SK-N-SH (cell line): ENCODE measurements at regions not wholly inside any gene's neighbourhood (a gene's known extent, or its start where the extent isn't known, plus 50 kb on each side); places are given as distances from the start of the nearest gene placed in this dataset.

ENCODE experiments used
- CTCF ChIA-PET: fragments of 300-600, 350-600 bp; formaldehyde crosslinking; extraction: SDS; loops from one replicate; lab custom pipeline; 2021; lab: Yijun Ruan, JAX
- POLR2A ChIA-PET: fragments of 350-600 bp; sonication (Branson Sonifier 250); formaldehyde crosslinking; extraction: SDS; loops from one replicate; lab custom pipeline; 2020; ENCODE audit warnings: antibody characterized with exemption, inconsistent platforms; lab: Yijun Ruan, JAX
- DNase-seq: peaks from one replicate; pipeline ENCODE4 v3.0.0; 2012
- H2AFZ ChIP-seq: fragments of 200-600 bp; sonication (generic); 2 replicates; pipeline ENCODE4 v1.8.1; 2016; ENCODE audit warnings: antibody characterized with exemption, mild to moderate bottlenecking, low read depth
- H3F3A ChIP-seq: fragments of 200-600 bp; sonication (generic); replicated peaks from 2 replicates; pipeline ENCODE3; 2016; ENCODE audit warnings: antibody characterized with exemption, mild to moderate bottlenecking; ENCODE audit not compliant: insufficient read depth
- H3K27ac ChIP-seq, 2 experiments: fragments of 200-500 bp in 1 of 2; fragments of 200-600 bp in 1 of 2; sonication (Bioruptor generic) in 1 of 2; sonication (generic), shearing (Covaris generic) in 1 of 2; 2 replicates each; pipeline versions ENCODE4 v1.5.1 to v1.6.1; 2014 to 2016; ENCODE audit warnings: low read depth in 2 of 2, inconsistent platforms in 1 of 2, low read length in 1 of 2, mild to moderate bottlenecking in 1 of 2, mixed read lengths in 1 of 2
- H3K27me3 ChIP-seq: fragments of 200-600 bp; sonication (generic), shearing (Covaris generic); 2 replicates; pipeline ENCODE4 v1.6.1; 2016; ENCODE audit warnings: mixed run types; ENCODE audit not compliant: insufficient read depth
- H3K36me3 ChIP-seq, 2 experiments: fragments of 200-500 bp in 1 of 2; fragments of 200-600 bp in 1 of 2; sonication (Bioruptor generic) in 1 of 2; sonication (generic) in 1 of 2; replicated peaks in 1 of 2; 2 replicates each; pipeline versions ENCODE3 to v1.5.1; 2014 to 2016; ENCODE audit warnings: low read length in 1 of 2, mild to moderate bottlenecking in 1 of 2; ENCODE audit not compliant: insufficient read depth in 2 of 2, control insufficient read depth in 1 of 2
- H3K4me1 ChIP-seq, 2 experiments: fragments of 200-500 bp in 1 of 2; fragments of 200-600 bp in 1 of 2; sonication (Bioruptor generic) in 1 of 2; sonication (generic), shearing (Covaris generic) in 1 of 2; 2 replicates each; pipeline versions ENCODE4 v1.5.1 to v1.6.1; 2014 to 2016; ENCODE audit warnings: low read depth in 1 of 2, low read length in 1 of 2, mixed run types in 1 of 2; ENCODE audit not compliant: insufficient read depth in 2 of 2, control insufficient read depth in 1 of 2
- H3K4me2 ChIP-seq: fragments of 200-600 bp; sonication (generic), shearing (Covaris generic); 2 replicates; pipeline ENCODE4 v1.6.1; 2017; ENCODE audit warnings: mixed run types
- H3K4me3 ChIP-seq, 2 experiments: fragments of 200-500 bp in 1 of 2; fragments of 200-600 bp in 1 of 2; sonication (Bioruptor generic) in 1 of 2; sonication (generic), shearing (Covaris generic) in 1 of 2; 2 replicates each; pipeline versions ENCODE4 v1.5.1 to v1.8.1; 2014 to 2016; ENCODE audit warnings: low read depth in 2 of 2, inconsistent platforms in 1 of 2, low read length in 1 of 2, mild to moderate bottlenecking in 1 of 2, mixed read lengths in 1 of 2, moderate library complexity in 1 of 2
- H3K79me2 ChIP-seq: fragments of 200-600 bp; sonication (generic); 2 replicates; pipeline ENCODE4 v1.8.1; 2017; ENCODE audit warnings: mild to moderate bottlenecking; ENCODE audit not compliant: insufficient read depth
- H3K9ac ChIP-seq: fragments of 200-600 bp; sonication (generic); 2 replicates; pipeline ENCODE4 v1.6.1; 2017; ENCODE audit warnings: mixed run types
- H3K9me2 ChIP-seq: fragments of 200-600 bp; sonication (generic); 2 replicates; pipeline ENCODE4 v1.6.1; 2017; ENCODE audit warnings: mixed run types
- H3K9me3 ChIP-seq: fragments of 200-600 bp; sonication (generic); 2 replicates; pipeline ENCODE4 v1.6.1; 2017; ENCODE audit warnings: mixed run types, mild to moderate bottlenecking, moderate library complexity
- H4K20me1 ChIP-seq: fragments of 200-600 bp; sonication (generic); 2 replicates; pipeline ENCODE4 v1.6.1; 2017; ENCODE audit warnings: mild to moderate bottlenecking, mixed run types; ENCODE audit not compliant: insufficient read depth
- ELF1 ChIP-seq: IDR thresholded peaks from 2 replicates; pipeline ENCODE4 v1.4.0; 2012
- EP300 ChIP-seq, 2 experiments: IDR thresholded peaks; 2 replicates each; pipeline versions ENCODE4 v1.4.0 to v1.6.1; 2012; ENCODE audit warnings: borderline replicate concordance in 1 of 2, low read depth in 1 of 2, low read length in 1 of 2
- GABPA ChIP-seq: IDR thresholded peaks from 2 replicates; pipeline ENCODE4 v1.4.0; 2012; ENCODE audit warnings: low read depth, mild to moderate bottlenecking
- GATA2 ChIP-seq: sonication (generic); formaldehyde crosslinking; IDR thresholded peaks from 2 replicates; pipeline ENCODE4 v1.5.0; 2020; ENCODE audit warnings: mild to moderate bottlenecking, missing genetic modification reagents
- NFIC ChIP-seq: IDR thresholded peaks from 2 replicates; pipeline ENCODE4 v1.4.0; 2012; ENCODE audit warnings: borderline replicate concordance
- POLR2AphosphoS5 ChIP-seq: IDR thresholded peaks from 2 replicates; pipeline ENCODE4 v1.6.1; 2012; ENCODE audit warnings: low read depth, low read length
- RAD21 ChIP-seq: IDR thresholded peaks from 2 replicates; pipeline ENCODE4 v1.6.1; 2012; ENCODE audit warnings: mild to moderate bottlenecking, low read length
- RFX5 ChIP-seq: IDR thresholded peaks from 2 replicates; pipeline ENCODE4 v1.6.1; 2012; ENCODE audit warnings: mild to moderate bottlenecking, improper control_type of control experiment, low read length
- SMC3 ChIP-seq: IDR thresholded peaks from 2 replicates; pipeline ENCODE4 v1.6.1; 2012; ENCODE audit warnings: low read depth, low read length, improper control_type of control experiment
- TAF1 ChIP-seq: IDR thresholded peaks from 2 replicates; pipeline ENCODE4 v1.6.1; 2012; ENCODE audit warnings: low read depth, mild to moderate bottlenecking, low read length, moderate library complexity, borderline replicate concordance
- YY1 ChIP-seq: IDR thresholded peaks from 2 replicates; pipeline ENCODE4 v1.4.0; 2012; ENCODE audit warnings: low read depth, mild to moderate bottlenecking
- WGBS: methylation state at CpG from one replicate; pipeline ENCODE4 v1.1.6; 2017; ENCODE audit warnings: low lambda C conversion rate; 5-methylcytosine and 5-hydroxymethylcytosine counted together
- small RNA-seq, 7 experiments: library from RNA; depleted of rRNA; stranded (forward); fragments of <200 nt; gene quantifications; one replicate each; pipeline ENCODE3, GENCODE V24; 2012
- TF ChIP-seq, protein P1 (sequence below): IDR thresholded peaks from 2 replicates; pipeline ENCODE4 v1.4.0; 2012; ENCODE audit warnings: low read depth
- TF ChIP-seq, protein P2 (sequence below): IDR thresholded peaks from 2 replicates; pipeline ENCODE4; 2012

DNA sequence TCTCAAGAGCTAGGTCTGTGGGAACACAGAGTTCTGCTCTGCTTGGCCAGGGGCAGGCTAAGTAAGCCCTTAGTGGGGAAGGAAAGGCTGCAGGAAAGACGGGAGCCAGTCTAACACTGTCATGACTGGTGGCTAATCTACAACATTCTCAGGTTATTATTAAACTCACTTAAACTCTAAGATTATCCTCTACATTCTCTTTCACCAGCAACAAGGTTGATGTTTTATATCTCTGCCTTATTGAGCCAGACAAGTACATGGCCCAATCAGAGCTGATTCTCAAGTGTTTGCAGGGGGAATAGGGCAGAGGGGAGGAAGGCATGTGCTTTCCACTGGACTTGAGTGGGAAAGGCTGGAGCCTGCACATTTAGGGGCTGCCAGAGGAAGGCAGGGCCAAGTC lies 50.9 kb upstream of the FAM241A start:
- no peak overlapping the region for H3K4me3 ChIP-seq
- CTCF ChIA-PET, result no interaction called here
- TF ChIP-seq GABPA (no peak), POLR2AphosphoS5 (no peak), SMC3 (no peak), RFX5 (no peak), RAD21 (no peak), GATA2 (CRISPR knock-in tag) (no peak), TAF1 (no peak), ELF1 (no peak), YY1 (no peak), NFIC (no peak), EP300 (IDR thresholded peaks at IDR 0.05; ENCODE audit: borderline replicate concordance in 1 of 2, low read depth in 1 of 2, low read length in 1 of 2) (no peak)
- TF ChIP-seq, protein P1, sequence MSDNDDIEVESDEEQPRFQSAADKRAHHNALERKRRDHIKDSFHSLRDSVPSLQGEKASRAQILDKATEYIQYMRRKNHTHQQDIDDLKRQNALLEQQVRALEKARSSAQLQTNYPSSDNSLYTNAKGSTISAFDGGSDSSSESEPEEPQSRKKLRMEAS, result no peak
- TF ChIP-seq, protein P2, sequence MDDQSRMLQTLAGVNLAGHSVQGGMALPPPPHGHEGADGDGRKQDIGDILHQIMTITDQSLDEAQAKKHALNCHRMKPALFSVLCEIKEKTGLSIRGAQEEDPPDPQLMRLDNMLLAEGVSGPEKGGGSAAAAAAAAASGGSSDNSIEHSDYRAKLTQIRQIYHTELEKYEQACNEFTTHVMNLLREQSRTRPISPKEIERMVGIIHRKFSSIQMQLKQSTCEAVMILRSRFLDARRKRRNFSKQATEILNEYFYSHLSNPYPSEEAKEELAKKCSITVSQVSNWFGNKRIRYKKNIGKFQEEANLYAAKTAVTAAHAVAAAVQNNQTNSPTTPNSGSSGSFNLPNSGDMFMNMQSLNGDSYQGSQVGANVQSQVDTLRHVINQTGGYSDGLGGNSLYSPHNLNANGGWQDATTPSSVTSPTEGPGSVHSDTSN, result no peak
- no peaks in the 10 kb centered on the region for H3K27me3 ChIP-seq
- no peaks in the 10 kb centered on the region for H3K79me2 ChIP-seq
- no peaks in the 10 kb centered on the region for H3K9me3 ChIP-seq
- H3K9me2 ChIP-seq, result no peaks in the 10 kb centered on the region
- no peaks in the 10 kb centered on the region for H4K20me1 ChIP-seq
- WGBS, result 70% methylated on average over 1 of the region's 1 CpG
- no peak overlapping the region for H3K27ac ChIP-seq
- DNase-seq, result no peak
- no peaks in the 10 kb centered on the region for H3F3A ChIP-seq
- POLR2A ChIA-PET, result no interaction called here
- no peak overlapping the region for H3K9ac ChIP-seq
- H3K4me2 ChIP-seq, result no peak overlapping the region
- H2AFZ ChIP-seq, result no peak overlapping the region
- H3K4me1 ChIP-seq, result no peaks in the 10 kb centered on the region
- no peaks in the 10 kb centered on the region for H3K36me3 ChIP-seq

Small RNAs in the stretch of these regions (small RNA-seq; reads per million reads assigned to genes)
- gene MIR297 (0 reads per million in 7 experiments), gene RNU6-289P (0 reads per million in 7 experiments)
